BLaER1 (cell line): ENCODE measurements at regions not wholly inside any gene's neighbourhood (a gene's known extent, or its start where the extent isn't known, plus 50 kb on each side); places are given as distances from the start of the nearest gene placed in this dataset.

Experiments used
- H3K27ac ChIP-seq: shearing (Covaris generic); formaldehyde crosslinking; 2 replicates; pipeline ENCODE4 v1.8.1; 2022
- H3K27me3 ChIP-seq: shearing (Covaris generic); formaldehyde crosslinking; 2 replicates; pipeline ENCODE4 v1.8.1; 2022
- H3K36me3 ChIP-seq: shearing (Covaris generic); formaldehyde crosslinking; 2 replicates; pipeline ENCODE4 v1.8.1; 2022
- H3K4me1 ChIP-seq: shearing (Covaris generic); formaldehyde crosslinking; 2 replicates; pipeline ENCODE4 v1.8.1; 2022
- H3K4me2 ChIP-seq: shearing (Covaris generic); formaldehyde crosslinking; 2 replicates; pipeline ENCODE4 v1.8.1; 2022
- H3K4me3 ChIP-seq: shearing (Covaris generic); formaldehyde crosslinking; 2 replicates; pipeline ENCODE4 v1.8.1; 2022
- H3K9ac ChIP-seq: shearing (Covaris generic); formaldehyde crosslinking; 2 replicates; pipeline ENCODE4 v1.8.1; 2022
- H3K9me3 ChIP-seq: shearing (Covaris generic); formaldehyde crosslinking; 2 replicates; pipeline ENCODE4 v1.8.1; 2022
- H4K20me1 ChIP-seq: shearing (Covaris generic); formaldehyde crosslinking; 2 replicates; pipeline ENCODE4 v1.8.1; 2022
- Cebpa-rat ChIP-seq: shearing (Covaris generic); IDR thresholded peaks from 2 replicates; pipeline ENCODE4 v1.8.1; 2022

DNA sequence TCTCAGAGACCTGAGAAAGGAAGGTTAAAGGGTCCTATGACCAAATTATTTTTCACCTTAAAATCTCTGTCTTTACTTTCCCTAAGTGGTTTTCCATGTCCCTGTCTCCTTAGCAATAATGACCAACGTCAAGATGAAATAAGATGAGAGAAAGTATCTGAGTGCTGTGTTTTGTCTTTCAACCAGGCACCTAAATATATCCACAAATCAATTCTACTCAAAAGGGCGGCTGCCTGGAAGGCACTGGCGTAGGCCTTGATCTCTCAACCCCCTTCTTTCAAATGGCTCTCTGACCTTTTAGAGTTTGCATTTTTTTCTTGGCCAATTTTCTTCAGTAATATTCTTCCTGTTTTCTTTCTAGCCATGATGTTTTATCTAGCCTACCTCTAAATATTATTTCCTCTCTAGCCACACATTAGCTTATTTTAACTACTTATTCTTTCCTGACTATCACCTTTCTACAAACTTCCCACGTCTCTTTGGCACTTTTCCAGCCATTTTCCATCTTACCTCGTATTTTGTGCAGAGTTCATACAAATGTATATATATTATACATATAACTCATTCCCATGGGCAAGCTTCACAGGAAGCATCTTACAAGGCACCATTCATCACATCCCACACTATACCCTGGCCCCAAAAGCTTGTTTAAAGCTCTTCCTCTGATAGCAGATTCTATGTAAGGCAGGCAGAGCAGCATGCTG lies 204.5 kb downstream of the SNX18 start:
- no peak overlapping the region for H3K27ac ChIP-seq
- no peak overlapping the region for H3K4me3 ChIP-seq
- H3K9ac ChIP-seq, result no peak overlapping the region
- peaks cover 4% of the 10 kb centered on the region; the same call in 1 of the 2 replicates for H3K9me3 ChIP-seq
- H3K27me3 ChIP-seq, result no peaks in the 10 kb centered on the region
- H3K36me3 ChIP-seq, result no peaks in the 10 kb centered on the region
- TF ChIP-seq Cebpa-rat, result no peak
- H3K4me2 ChIP-seq, result no peak overlapping the region
- H4K20me1 ChIP-seq, result no peaks in the 10 kb centered on the region
- peaks cover 30% of the 10 kb centered on the region for H3K4me1 ChIP-seq

GRCh38 chr5:54721116-54721515 lies 203.6 kb downstream of the SNX18 start:
- no peak overlapping the region for H3K4me2 ChIP-seq
- TF ChIP-seq Cebpa-rat, result no peak
- H3K9ac ChIP-seq, result no peak overlapping the region
- no peak overlapping the region for H3K27ac ChIP-seq
- H3K36me3 ChIP-seq, result no peaks in the 10 kb centered on the region
- no peak overlapping the region for H3K4me3 ChIP-seq
- peaks cover 33% of the 10 kb centered on the region for H3K4me1 ChIP-seq
- H4K20me1 ChIP-seq, result no peaks in the 10 kb centered on the region
- H3K9me3 ChIP-seq, result peaks cover 13% of the 10 kb centered on the region
- no peaks in the 10 kb centered on the region for H3K27me3 ChIP-seq

- Histone ChIP-seq H3K9ac (no peak overlapping the region), H3K27ac (no peak overlapping the region), H3K9me3 (peaks cover 21% of the 10 kb centered on the region)
Observed at GRCh38 chr5:54720341-54720740, 202.8 kb downstream of the SNX18 start.

DNA sequence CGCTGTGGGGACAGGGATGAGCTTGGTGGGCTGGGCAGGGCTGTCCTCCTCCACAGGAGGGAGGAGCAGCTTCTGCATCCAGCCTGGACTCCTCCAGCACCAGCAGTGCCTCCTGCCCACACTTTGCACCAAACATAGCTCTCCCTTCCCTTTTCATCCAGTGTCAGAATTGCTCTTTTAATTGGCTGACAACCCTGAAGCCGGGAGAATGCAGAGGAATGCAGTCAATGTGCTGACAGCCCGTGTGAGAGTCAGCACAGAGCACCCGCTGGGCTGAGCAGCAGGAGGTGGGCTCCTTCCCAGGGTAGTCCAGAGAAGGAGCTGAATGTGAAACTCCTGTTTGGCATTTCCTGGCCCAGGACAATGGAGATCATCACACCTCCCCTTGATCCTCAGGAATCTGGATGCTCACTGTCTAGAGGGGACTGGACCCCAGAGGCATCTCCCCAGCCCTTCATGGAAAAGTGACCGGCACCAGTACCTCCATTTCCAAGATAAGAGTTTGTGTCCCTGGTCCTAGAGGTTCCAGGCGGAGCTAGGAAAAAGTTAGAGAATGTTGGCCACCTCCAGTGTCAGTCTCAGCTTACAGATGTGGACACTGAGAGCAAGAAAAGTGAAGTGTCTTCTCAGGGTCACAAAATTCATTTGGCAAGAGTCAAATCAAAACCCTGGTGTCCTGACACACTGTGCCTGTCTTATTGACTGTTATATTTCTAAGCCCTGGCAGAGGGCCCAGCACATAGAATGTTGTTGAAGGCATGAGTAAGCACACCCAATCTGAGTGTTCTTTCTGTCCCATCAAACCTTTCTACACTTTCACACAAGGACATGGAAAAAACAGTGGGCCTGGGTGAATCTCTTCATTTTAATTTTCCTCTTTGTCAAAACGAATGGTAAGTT lies 202.1 kb downstream of the SNX18 start:
- no peak for TF ChIP-seq Cebpa-rat
- H3K4me1 ChIP-seq, result peaks cover 33% of the 10 kb centered on the region
- H3K27ac ChIP-seq, result 0 out of 2 replicates have a peak overlapping the region, but pooled peaks have one; percentile 32
- no peaks in the 10 kb centered on the region for H3K36me3 ChIP-seq
- 0 out of 2 replicates have a peak overlapping the region, but pooled peaks have one; percentile 52 for H3K4me2 ChIP-seq
- no peak overlapping the region for H3K9ac ChIP-seq
- H4K20me1 ChIP-seq, result no peaks in the 10 kb centered on the region
- H3K4me3 ChIP-seq, result no peak overlapping the region
- H3K9me3 ChIP-seq, result peaks cover 27% of the 10 kb centered on the region
- no peaks in the 10 kb centered on the region for H3K27me3 ChIP-seq

More at GRCh38 chr5:54720341-54720740, 202.8 kb downstream of the SNX18 start:
- no peak overlapping the region for H3K4me3 ChIP-seq
- no peaks in the 10 kb centered on the region for H3K36me3 ChIP-seq
- H3K4me2 ChIP-seq, result no peak overlapping the region
- no peak for TF ChIP-seq Cebpa-rat
- H3K4me1 ChIP-seq, result peaks cover 33% of the 10 kb centered on the region
- H4K20me1 ChIP-seq, result no peaks in the 10 kb centered on the region
- H3K27me3 ChIP-seq, result no peaks in the 10 kb centered on the region

GRCh38 chr5:54718656-54719055 lies 201.1 kb downstream of the SNX18 start:
- peaks cover 33% of the 10 kb centered on the region for H3K4me1 ChIP-seq
- H3K4me2 ChIP-seq, result peak overlapping the region; percentile 52
- no peak for TF ChIP-seq Cebpa-rat
- H3K36me3 ChIP-seq, result no peaks in the 10 kb centered on the region
- no peak overlapping the region for H3K4me3 ChIP-seq
- H3K27me3 ChIP-seq, result no peaks in the 10 kb centered on the region
- peaks cover 35% of the 10 kb centered on the region for H3K9me3 ChIP-seq
- peak overlapping the region; percentile 39; the same call in 1 of the 2 replicates for H3K27ac ChIP-seq
- H3K9ac ChIP-seq, result no peak overlapping the region
- H4K20me1 ChIP-seq, result no peaks in the 10 kb centered on the region

DNA sequence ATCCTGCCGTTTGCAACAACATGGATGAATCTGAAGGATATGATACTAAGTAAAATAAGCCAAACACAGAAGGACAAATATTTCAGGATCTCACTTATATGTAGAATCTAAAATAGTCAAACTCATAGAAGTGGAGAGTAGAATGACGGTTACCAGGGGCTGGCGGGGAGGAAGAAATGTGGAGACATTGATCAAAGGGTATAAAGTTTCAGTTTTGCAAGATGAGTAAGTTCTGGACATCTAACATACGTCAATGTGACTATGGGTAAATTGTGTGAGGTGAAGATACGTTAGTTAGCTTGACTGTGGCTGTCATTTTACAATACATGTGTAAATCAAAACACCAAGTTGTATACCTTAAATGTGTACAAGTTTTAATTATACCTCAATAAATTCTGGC lies 200.3 kb downstream of the SNX18 start:
- peaks cover 33% of the 10 kb centered on the region for H3K4me1 ChIP-seq
- H3K9ac ChIP-seq, result no peak overlapping the region
- peak overlapping the region; percentile 39; the same call in 1 of the 2 replicates for H3K27ac ChIP-seq
- no peak for TF ChIP-seq Cebpa-rat
- H3K36me3 ChIP-seq, result no peaks in the 10 kb centered on the region
- peak overlapping the region; percentile 52 for H3K4me2 ChIP-seq
- H3K4me3 ChIP-seq, result no peak overlapping the region
- peaks cover 43% of the 10 kb centered on the region for H3K9me3 ChIP-seq
- no peaks in the 10 kb centered on the region for H4K20me1 ChIP-seq
- H3K27me3 ChIP-seq, result no peaks in the 10 kb centered on the region

GRCh38 chr5:54717459-54717858 lies 199.9 kb downstream of the SNX18 start:
- Histone ChIP-seq H3K9ac (no peak overlapping the region), H4K20me1 (no peaks in the 10 kb centered on the region), H3K27me3 (no peaks in the 10 kb centered on the region), H3K36me3 (no peaks in the 10 kb centered on the region), H3K27ac (no peak overlapping the region; the same call in 1 of the 2 replicates), H3K4me3 (no peak overlapping the region), H3K4me1 (peaks cover 33% of the 10 kb centered on the region), H3K4me2 (peak overlapping the region; percentile 52), H3K9me3 (peaks cover 47% of the 10 kb centered on the region)
- no peak for TF ChIP-seq Cebpa-rat

- H3K9ac ChIP-seq, result no peak overlapping the region
- H4K20me1 ChIP-seq, result no peaks in the 10 kb centered on the region
- no peaks in the 10 kb centered on the region for H3K27me3 ChIP-seq
- no peak for TF ChIP-seq Cebpa-rat
- no peak overlapping the region for H3K27ac ChIP-seq
- H3K9me3 ChIP-seq, result peaks cover 44% of the 10 kb centered on the region
- peaks cover 22% of the 10 kb centered on the region for H3K4me1 ChIP-seq
- H3K4me2 ChIP-seq, result no peak overlapping the region
- no peaks in the 10 kb centered on the region for H3K36me3 ChIP-seq
- no peak overlapping the region for H3K4me3 ChIP-seq
Observed at GRCh38 chr5:54713923-54714581, 196.5 kb downstream of the SNX18 start.

- TF ChIP-seq Cebpa-rat, result no peak
- Histone ChIP-seq H3K9ac (no peak overlapping the region), H3K27ac (no peak overlapping the region), H3K4me3 (no peak overlapping the region), H3K27me3 (no peaks in the 10 kb centered on the region), H3K4me2 (no peak overlapping the region), H3K36me3 (no peaks in the 10 kb centered on the region), H4K20me1 (no peaks in the 10 kb centered on the region), H3K9me3 (peaks cover 18% of the 10 kb centered on the region), H3K4me1 (no peaks in the 10 kb centered on the region)
Observed at GRCh38 chr5:54709096-54709495, 191.5 kb downstream of the SNX18 start.
